Neural cell (in vitro differentiated cells): ENCODE measurements at regions not wholly inside any gene's neighbourhood (a gene's known extent, or its start where the extent isn't known, plus 50 kb on each side); places are given as distances from the start of the nearest gene placed in this dataset.

Experiments
- EP300 ChIP-seq: fragments of 450-650 bp; conservative IDR thresholded peaks from 2 replicates; pipeline ENCODE4 v1.6.1; 2014; ENCODE audit warnings: antibody characterized with exemption, mild to moderate bottlenecking, moderate library complexity; ENCODE audit not compliant: poor library complexity, severe bottlenecking
- EZH2 ChIP-seq: fragments of 200-600, 300-800 bp; shearing (Covaris generic), sonication (generic); IDR thresholded peaks from 2 replicates; pipeline ENCODE4 v1.6.1; 2014; ENCODE audit warnings: antibody characterized with exemption, low read length, borderline replicate concordance, mild to moderate bottlenecking; ENCODE audit not compliant: insufficient read depth, poor library complexity, severe bottlenecking
- MXI1 ChIP-seq: fragments of 450-650 bp; conservative IDR thresholded peaks from 2 replicates; pipeline ENCODE4 v1.6.1; 2014; ENCODE audit warnings: antibody characterized with exemption, mild to moderate bottlenecking; ENCODE audit not compliant: poor library complexity, severe bottlenecking
- POLR2AphosphoS5 ChIP-seq: IDR thresholded peaks from 2 replicates; pipeline ENCODE4 v1.6.1; 2012
- TAF1 ChIP-seq: IDR thresholded peaks from 2 replicates; pipeline ENCODE4 v1.6.1; 2012; ENCODE audit warnings: low read depth
- TF ChIP-seq, protein P1 (sequence below): fragments of 450-650 bp; IDR thresholded peaks from 2 replicates; pipeline ENCODE4 v1.5.1; 2014; ENCODE audit warnings: antibody characterized with exemption, mild to moderate bottlenecking, moderate library complexity; ENCODE audit not compliant: poor library complexity, severe bottlenecking
- TF ChIP-seq, protein P2 (sequence below): IDR thresholded peaks from 2 replicates; pipeline ENCODE4 v1.6.1; 2012; ENCODE audit warnings: borderline replicate concordance

DNA sequence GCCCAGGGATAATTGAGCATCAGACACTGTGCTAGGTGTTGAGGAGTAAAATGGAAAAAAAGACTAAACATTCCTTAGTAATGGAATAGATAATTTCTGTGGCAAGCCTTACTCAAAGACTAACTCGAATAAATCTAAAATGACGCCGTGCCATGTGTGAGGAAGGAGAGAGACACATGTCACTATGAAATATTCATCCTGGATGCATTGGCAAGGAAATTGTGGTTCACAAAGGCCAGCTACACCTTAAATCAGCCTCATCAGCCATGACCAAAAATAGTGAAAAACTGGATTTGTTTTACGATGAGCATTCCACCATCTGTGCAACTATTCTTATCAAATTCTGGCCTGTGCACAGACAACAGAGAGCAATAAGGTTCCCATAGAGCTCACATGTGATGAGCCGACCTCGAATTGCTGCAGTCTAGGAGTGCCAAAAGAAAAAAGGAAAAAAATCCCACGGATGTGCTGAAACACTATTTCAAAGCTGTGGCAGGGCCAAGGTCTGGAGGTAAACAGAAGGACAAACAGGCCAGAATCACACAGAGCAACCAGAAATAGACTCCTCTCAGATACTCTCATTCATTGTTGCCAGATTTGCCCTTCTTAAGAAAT, 505.7 kb downstream of the EFNB2 start:
- TF ChIP-seq, protein P1, sequence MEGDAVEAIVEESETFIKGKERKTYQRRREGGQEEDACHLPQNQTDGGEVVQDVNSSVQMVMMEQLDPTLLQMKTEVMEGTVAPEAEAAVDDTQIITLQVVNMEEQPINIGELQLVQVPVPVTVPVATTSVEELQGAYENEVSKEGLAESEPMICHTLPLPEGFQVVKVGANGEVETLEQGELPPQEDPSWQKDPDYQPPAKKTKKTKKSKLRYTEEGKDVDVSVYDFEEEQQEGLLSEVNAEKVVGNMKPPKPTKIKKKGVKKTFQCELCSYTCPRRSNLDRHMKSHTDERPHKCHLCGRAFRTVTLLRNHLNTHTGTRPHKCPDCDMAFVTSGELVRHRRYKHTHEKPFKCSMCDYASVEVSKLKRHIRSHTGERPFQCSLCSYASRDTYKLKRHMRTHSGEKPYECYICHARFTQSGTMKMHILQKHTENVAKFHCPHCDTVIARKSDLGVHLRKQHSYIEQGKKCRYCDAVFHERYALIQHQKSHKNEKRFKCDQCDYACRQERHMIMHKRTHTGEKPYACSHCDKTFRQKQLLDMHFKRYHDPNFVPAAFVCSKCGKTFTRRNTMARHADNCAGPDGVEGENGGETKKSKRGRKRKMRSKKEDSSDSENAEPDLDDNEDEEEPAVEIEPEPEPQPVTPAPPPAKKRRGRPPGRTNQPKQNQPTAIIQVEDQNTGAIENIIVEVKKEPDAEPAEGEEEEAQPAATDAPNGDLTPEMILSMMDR: no peak
- TF ChIP-seq EP300: peak; percentile 36
- TF ChIP-seq EZH2: no peak
- no peak for TF ChIP-seq TAF1
- TF ChIP-seq POLR2AphosphoS5: no peak
- TF ChIP-seq, protein P2, sequence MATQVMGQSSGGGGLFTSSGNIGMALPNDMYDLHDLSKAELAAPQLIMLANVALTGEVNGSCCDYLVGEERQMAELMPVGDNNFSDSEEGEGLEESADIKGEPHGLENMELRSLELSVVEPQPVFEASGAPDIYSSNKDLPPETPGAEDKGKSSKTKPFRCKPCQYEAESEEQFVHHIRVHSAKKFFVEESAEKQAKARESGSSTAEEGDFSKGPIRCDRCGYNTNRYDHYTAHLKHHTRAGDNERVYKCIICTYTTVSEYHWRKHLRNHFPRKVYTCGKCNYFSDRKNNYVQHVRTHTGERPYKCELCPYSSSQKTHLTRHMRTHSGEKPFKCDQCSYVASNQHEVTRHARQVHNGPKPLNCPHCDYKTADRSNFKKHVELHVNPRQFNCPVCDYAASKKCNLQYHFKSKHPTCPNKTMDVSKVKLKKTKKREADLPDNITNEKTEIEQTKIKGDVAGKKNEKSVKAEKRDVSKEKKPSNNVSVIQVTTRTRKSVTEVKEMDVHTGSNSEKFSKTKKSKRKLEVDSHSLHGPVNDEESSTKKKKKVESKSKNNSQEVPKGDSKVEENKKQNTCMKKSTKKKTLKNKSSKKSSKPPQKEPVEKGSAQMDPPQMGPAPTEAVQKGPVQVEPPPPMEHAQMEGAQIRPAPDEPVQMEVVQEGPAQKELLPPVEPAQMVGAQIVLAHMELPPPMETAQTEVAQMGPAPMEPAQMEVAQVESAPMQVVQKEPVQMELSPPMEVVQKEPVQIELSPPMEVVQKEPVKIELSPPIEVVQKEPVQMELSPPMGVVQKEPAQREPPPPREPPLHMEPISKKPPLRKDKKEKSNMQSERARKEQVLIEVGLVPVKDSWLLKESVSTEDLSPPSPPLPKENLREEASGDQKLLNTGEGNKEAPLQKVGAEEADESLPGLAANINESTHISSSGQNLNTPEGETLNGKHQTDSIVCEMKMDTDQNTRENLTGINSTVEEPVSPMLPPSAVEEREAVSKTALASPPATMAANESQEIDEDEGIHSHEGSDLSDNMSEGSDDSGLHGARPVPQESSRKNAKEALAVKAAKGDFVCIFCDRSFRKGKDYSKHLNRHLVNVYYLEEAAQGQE: no peak
- no peak for TF ChIP-seq MXI1
